Nephron progenitor cell (in vitro differentiated cells): ENCODE measurements at regions not wholly inside any gene's neighbourhood (a gene's known extent, or its start where the extent isn't known, plus 50 kb on each side); places are given as distances from the start of the nearest gene placed in this dataset.

Experiments used
- DNase-seq: peaks from one replicate; pipeline ENCODE4 v3.0.0; 2021
- H3K27ac Mint-ChIP-seq: 2 replicates; pipeline ENCODE4 v1.8.0; 2021; ENCODE audit warnings: mild to moderate bottlenecking, moderate library complexity, mixed read lengths
- H3K27me3 Mint-ChIP-seq: 2 replicates; pipeline ENCODE4 v1.8.0; 2021; ENCODE audit warnings: mild to moderate bottlenecking, low read depth, mixed read lengths; ENCODE audit not compliant: poor library complexity
- H3K36me3 Mint-ChIP-seq: 2 replicates; pipeline ENCODE4 v1.8.0; 2021; ENCODE audit warnings: low read depth, mixed read lengths
- H3K4me1 Mint-ChIP-seq: 2 replicates; pipeline ENCODE4 v1.8.0; 2021; ENCODE audit warnings: mixed read lengths
- H3K4me3 Mint-ChIP-seq: 2 replicates; pipeline ENCODE4 v1.8.0; 2021; ENCODE audit warnings: mild to moderate bottlenecking, moderate library complexity, mixed read lengths
- H3K9me3 Mint-ChIP-seq: 2 replicates; pipeline ENCODE4 v1.8.0; 2021; ENCODE audit warnings: mild to moderate bottlenecking, moderate library complexity, mixed read lengths
- CTCF ChIP-seq: fragments of 200-600 bp; sonication (generic); IDR thresholded peaks from 2 replicates; pipeline ENCODE4 v1.5.0; 2021; ENCODE audit warnings: antibody characterized with exemption

- TF ChIP-seq CTCF, result no peak
- Mint-ChIP-seq H3K27ac (no peak overlapping the region), H3K27me3 (peaks cover 4% of the 10 kb centered on the region), H3K4me3 (no peak overlapping the region), H3K4me1 (no peaks in the 10 kb centered on the region), H3K36me3 (no peaks in the 10 kb centered on the region), H3K9me3 (peaks cover 18% of the 10 kb centered on the region)
- no peak for DNase-seq
These were observed 424.5 kb upstream of the FAM47C start for GRCh38 chrX:36583674-36584073.

GRCh38 chrX:36609616-36610585, 398.3 kb upstream of the FAM47C start:
- Mint-ChIP-seq H3K4me1 (no peaks in the 10 kb centered on the region), H3K36me3 (no peaks in the 10 kb centered on the region), H3K9me3 (peaks cover 31% of the 10 kb centered on the region), H3K4me3 (no peak overlapping the region), H3K27ac (no peak overlapping the region), H3K27me3 (peaks cover 6% of the 10 kb centered on the region)
- no peak for DNase-seq
- TF ChIP-seq CTCF, result no peak

- no peak for TF ChIP-seq CTCF
- no peaks in the 10 kb centered on the region for H3K4me1 Mint-ChIP-seq
- no peak for DNase-seq
- H3K9me3 Mint-ChIP-seq, result peaks cover 23% of the 10 kb centered on the region
- no peak overlapping the region for H3K4me3 Mint-ChIP-seq
- no peaks in the 10 kb centered on the region for H3K27me3 Mint-ChIP-seq
- H3K27ac Mint-ChIP-seq, result no peak overlapping the region
- H3K36me3 Mint-ChIP-seq, result no peaks in the 10 kb centered on the region
These were observed 381.3 kb upstream of the FAM47C start for GRCh38 chrX:36626898-36627297.

- Mint-ChIP-seq H3K4me3 (no peak overlapping the region), H3K27ac (no peak overlapping the region), H3K4me1 (no peaks in the 10 kb centered on the region), H3K9me3 (peaks cover 4% of the 10 kb centered on the region), H3K27me3 (no peaks in the 10 kb centered on the region), H3K36me3 (no peaks in the 10 kb centered on the region)
- no peak for DNase-seq
- TF ChIP-seq CTCF, result no peak
These were observed 367.9 kb upstream of the FAM47C start for GRCh38 chrX:36640232-36640631.

GRCh38 chrX:36642052-36642451, 366.1 kb upstream of the FAM47C start:
- TF ChIP-seq CTCF, result no peak
- Mint-ChIP-seq H3K9me3 (peaks cover 10% of the 10 kb centered on the region), H3K4me1 (no peaks in the 10 kb centered on the region), H3K4me3 (no peak overlapping the region), H3K27me3 (no peaks in the 10 kb centered on the region), H3K27ac (no peak overlapping the region), H3K36me3 (no peaks in the 10 kb centered on the region)
- no peak for DNase-seq

- Mint-ChIP-seq H3K27me3 (no peaks in the 10 kb centered on the region), H3K4me3 (no peak overlapping the region), H3K9me3 (peaks cover 24% of the 10 kb centered on the region), H3K27ac (no peak overlapping the region), H3K36me3 (no peaks in the 10 kb centered on the region), H3K4me1 (no peaks in the 10 kb centered on the region)
- no peak for DNase-seq
- TF ChIP-seq CTCF, result no peak
These were observed 357.5 kb upstream of the FAM47C start for GRCh38 chrX:36650622-36651021.
